AG09309 (cell line): ENCODE measurements at regions not wholly inside any gene's neighbourhood (a gene's known extent, or its start where the extent isn't known, plus 50 kb on each side); places are given as distances from the start of the nearest gene placed in this dataset.

ENCODE experiments used
- DNase-seq: peaks from one replicate; pipeline ENCODE4 v3.0.0-alpha.2; 2010; ENCODE audit warnings: low read depth
- H3K4me3 ChIP-seq: 2 replicates; pipeline ENCODE4 v1.5.1; 2011; ENCODE audit warnings: mild to moderate bottlenecking, low read depth, low read length, moderate library complexity; ENCODE audit not compliant: control insufficient read depth
- CTCF ChIP-seq: IDR thresholded peaks from 2 replicates; pipeline ENCODE4 v1.5.1; 2011; ENCODE audit warnings: mild to moderate bottlenecking, low read depth, low read length, inconsistent platforms; ENCODE audit not compliant: insufficient read depth, control insufficient read depth; ENCODE audit errors: missing control alignments

GRCh38 chr10:129344731-129345355 is 122.2 kb upstream of the MGMT start:
- TF ChIP-seq CTCF = no peak
- no peak overlapping the region for H3K4me3 ChIP-seq
- no peak for DNase-seq

- no peak for DNase-seq
- TF ChIP-seq CTCF = no peak
- no peak overlapping the region for H3K4me3 ChIP-seq
These were observed 121.3 kb upstream of the MGMT start for GRCh38 chr10:129345763-129346162.

- DNase-seq = no peak
- no peak for TF ChIP-seq CTCF
- no peak overlapping the region for H3K4me3 ChIP-seq
These were observed 116.4 kb upstream of the MGMT start for GRCh38 chr10:129350690-129351089.

GRCh38 chr10:129353101-129353500 is 113.9 kb upstream of the MGMT start:
- TF ChIP-seq CTCF = no peak
- DNase-seq = no peak
- no peak overlapping the region for H3K4me3 ChIP-seq

- no peak overlapping the region for H3K4me3 ChIP-seq
- no peak for DNase-seq
- no peak for TF ChIP-seq CTCF
These were observed 107.0 kb upstream of the MGMT start for GRCh38 chr10:129360046-129360445.

- no peak for DNase-seq
- TF ChIP-seq CTCF = no peak
These were observed 105.2 kb upstream of the MGMT start for GRCh38 chr10:129361676-129362376.

More at GRCh38 chr10:129361676-129362376, 105.2 kb upstream of the MGMT start:
- no peak overlapping the region for H3K4me3 ChIP-seq
